ENCODE measurements at regions not wholly inside any gene's neighbourhood (a gene's known extent, or its start where the extent isn't known, plus 50 kb on each side); places are given as distances from the start of the nearest gene placed in this dataset.

DNA sequence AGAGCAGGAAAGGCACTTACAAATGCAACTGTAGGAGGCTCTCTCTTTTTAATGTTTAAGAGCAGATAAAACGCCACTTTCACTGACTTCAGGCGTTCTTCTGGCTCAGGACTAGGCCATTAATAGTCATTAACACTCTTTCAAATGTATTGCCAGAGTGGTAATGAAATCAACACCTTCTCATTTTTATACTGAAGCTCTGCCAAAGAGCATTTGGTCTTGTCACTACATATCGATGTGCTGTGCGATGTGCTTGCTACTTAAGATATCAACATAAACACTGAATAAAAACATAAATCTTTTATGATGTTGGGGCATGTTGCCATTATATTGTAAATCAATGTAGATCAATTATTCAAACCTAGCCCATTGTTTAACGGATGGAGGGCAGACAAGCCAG is 634.7 kb downstream of the ARL4A start:
- no peak for DNase-seq

DNA sequence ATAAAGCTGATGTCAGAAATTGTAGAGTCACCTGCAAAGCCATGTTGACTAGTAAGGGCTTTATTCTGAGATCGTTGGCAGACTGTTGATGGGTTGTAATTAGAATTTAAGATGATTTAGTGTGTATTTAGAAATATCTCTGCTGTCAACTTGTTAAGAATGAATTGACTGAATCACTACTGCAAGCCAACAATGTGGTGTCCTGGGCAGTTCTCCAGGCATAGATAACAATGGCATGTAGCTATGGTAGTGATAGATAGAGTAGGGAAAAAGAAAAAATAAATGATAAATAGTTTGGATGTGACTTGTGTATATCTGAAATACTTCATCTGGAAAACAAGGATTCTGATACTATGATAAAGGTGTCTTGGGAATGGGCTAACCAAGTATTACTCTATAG is 640.2 kb downstream of the ARL4A start:
- DNase-seq = no peak

DNA sequence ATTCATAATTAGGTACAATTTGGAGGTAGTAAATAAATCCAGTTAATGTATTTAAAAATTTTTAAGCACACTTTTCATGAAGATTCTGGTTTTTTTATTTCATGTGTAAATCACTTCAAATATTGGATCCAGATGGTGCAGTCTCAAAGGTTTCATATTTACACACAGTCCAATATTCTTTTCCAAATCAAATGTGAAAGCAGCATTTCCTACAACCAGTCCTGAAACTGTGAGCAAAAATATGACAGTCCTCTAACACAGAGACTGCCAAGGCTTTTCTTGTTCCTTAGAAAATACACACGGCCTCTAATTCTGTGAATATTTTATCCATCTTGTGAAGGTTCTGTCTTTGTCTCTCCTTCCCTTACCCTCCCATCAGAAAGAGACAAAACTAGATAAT is 645.9 kb downstream of the ARL4A start:
- DNase-seq = peak; percentile 15

DNA sequence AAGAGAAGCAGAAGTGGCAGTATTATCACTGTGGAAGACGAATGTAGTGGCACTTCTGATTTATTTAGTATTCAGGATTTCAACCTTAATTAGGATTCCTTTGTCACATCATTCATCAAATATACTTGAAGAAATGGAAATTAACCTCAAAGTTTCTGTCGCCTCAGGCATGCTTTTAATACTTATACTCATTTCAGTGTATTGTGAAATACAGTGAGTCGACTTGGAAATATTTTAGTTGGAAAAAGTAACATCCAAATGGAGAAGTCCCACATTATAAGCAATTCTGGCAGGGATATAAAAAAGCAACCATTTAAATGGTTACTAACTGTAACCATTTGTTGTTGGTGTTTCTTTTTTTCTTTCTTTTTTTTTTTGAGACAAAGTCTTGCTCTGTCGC is 648.8 kb downstream of the ARL4A start:
- no peak for DNase-seq

DNA sequence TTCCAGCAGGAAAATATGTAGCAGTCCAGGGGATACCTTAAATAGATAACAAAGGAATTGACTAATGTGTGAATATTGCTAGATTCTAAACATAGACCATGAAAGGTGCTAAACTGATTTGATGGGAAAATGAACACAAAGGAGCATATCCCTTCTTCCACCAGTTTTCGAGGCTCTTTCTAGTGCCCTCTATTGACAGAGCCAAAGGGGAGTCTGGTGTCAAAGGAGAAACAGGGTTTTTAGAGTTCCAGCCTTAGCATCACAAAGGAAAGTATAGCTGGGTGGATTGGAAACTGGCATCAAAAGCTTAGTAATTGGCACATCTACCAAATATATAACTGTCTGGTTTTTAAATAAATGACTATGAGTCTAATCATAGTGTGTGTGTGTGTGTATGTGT is 636.8 kb downstream of the ETV1 start:
- no peak for DNase-seq

DNA sequence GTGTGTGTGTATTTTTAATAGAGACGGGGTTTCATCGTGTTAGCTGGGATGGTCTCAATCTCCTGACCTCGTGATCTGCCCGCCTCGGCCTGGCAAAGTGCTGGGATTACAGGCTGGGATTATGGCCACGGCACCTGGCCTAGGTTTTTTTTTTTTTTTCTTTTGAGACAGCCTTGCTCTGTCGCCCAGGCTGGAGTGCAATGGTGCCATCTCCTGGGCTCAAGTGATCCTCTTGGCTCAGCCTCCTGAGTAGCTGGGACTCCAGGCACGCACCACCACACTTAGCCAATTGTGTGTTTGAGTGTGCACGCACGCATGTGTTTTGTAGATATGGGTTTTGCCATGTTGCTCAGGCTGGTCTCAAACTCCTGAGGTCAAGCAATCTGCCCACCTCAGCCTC is 629.8 kb downstream of the ETV1 start:
- DNase-seq = no peak

DNA sequence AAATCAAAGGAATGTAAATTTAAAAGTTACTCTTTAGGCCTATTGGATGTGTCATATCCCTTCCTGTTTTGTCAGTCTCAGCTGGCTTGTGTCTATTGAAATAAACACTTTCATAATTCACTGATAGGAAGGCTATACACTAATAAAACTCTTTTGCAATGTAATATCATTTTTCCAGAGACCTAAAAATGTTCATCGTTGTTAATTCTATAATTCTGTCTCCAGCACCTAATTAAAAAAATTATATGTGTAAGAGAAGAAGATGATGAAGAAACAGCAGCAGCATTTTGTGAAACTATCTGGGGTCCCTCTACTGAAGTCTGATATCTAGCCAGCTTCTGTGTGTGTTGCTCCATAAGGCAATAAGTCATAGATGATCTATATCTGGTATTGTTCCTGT is 602.7 kb downstream of the ETV1 start:
- DNase-seq = no peak

DNA sequence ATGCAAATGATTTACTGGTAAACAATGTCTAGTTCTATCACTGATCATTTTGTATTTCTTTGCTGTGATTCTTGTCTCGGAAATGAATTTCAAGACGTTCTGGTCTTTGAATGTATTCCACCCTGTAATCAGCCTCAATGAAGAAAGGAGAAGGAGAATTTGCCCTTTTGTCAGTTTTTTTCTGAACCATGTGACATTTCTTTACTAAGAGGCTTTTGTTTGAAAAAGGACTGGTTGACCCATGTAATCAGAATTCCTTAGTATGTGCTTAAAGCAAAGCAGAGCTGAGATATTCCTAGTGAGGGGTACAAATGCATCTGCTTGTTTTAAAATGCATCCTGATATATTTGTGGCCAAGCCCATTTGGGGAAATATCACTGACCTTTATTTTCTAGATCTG is 581.6 kb downstream of the ETV1 start:
- no peak for DNase-seq

DNA sequence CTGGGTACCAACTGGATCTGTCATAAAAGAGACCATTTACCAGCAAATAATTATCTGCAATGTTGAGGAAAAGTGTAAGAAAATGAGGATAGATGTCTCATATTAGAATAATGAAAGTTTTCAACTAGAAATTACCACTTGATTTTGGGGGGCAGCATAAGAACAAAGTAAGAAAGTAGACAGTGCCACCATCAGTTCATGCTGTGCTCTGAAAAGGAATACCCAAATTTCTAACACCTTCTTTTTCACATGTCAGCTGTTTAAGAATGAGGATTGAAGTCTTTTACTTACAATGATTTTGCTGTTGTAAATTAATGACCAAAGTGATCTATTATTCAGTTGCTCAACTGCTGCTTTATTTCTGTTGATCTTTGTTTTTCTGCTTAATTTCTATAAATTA is 578.3 kb downstream of the ETV1 start:
- DNase-seq = no peak

DNA sequence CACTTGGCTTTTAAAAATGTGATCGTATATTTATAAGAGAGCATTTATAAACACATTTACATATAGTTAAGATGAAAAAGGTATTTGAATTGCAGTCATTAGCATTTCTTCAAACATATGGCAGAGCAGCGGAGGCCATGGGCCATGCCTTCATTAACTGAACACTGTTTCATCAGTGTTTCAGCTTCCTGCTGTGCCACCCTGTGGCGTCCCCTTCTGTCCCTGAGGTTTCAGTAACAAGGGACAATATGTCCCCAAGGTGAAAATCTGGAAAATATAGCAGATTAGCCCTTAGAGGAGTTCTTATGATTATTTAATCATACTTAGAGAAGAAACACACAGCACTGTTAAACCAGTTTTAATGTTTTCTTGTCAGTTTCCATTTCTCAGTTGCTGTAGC is 577.8 kb downstream of the ETV1 start:
- no peak for DNase-seq

DNA sequence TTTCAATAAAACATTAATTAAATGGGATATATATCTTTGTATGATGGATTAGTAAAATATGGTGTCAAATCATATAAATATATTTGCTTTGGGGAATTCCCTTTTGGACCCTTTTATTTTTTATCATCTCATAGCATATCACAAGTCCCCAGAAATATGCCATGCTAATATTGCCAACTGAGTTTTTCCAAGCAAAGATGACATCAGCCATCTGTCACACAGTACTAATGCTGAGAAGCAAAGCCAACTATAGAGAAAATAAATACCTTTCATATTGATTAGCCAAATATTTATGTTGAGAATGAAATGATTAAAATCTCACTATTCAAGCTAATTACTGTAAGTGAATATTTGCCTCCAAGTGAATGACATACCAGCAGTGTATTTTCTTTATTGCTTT is 575.3 kb downstream of the ETV1 start:
- DNase-seq = no peak

DNA sequence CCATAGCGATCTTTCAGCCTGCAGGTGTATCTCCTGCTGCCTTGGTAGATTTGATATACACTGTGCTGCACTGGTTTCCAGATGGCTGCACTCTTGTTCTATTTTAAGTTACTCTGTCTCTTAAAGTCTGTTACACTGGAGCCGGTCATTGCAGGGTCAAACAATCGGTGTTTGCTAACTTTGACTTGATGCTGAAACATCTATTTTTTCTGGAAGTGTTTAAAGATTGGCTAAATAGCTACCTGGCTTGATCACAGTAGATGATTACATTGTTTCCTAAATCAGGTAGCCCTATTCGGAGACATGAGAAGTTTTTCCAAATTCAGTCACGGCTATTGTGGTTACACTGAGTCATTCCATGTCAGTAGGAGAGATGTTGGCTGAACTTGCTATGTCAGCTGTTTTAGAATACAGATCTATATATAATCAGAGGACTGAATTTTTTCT is 574.8 kb downstream of the ETV1 start:
- DNase-seq = no peak

DNA sequence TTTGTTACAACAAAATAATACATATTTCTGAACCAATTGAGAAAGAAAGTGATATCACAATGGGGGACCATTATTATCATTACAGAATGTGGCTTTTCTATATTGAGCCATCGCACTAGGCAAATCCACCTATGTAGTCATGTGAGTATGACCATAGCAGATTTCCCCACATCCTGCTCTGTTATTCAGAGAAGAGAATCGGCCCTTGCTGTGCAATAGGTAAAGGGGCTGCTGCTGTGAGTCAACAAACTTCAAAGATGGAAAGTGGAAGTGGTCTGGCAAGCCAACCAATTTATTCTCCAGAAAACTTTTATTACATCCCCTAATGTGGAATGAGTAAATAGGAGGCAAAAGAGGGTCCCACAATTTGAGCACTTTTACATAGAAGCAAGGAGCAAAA is 573.4 kb downstream of the ETV1 start:
- no peak for DNase-seq

DNA sequence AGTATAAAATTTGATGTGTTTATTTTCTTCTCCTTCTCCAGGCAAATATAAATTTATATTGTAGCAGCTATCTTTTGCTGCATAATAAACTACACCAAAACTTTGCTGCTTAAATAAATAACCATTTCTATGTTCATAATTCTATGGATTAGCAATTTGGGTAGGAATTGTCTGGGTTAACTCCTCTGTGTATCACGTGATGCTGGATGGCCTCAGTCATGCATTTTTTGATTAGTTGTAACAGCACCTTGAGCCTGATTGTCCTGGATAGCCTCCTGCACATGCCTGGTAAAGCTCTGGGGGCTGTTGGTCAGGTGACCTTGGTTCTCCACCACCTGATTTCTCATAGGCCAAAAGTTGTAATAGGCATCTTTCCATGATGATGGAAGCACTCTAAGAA is 572.9 kb downstream of the ETV1 start:
- DNase-seq = no peak

DNA sequence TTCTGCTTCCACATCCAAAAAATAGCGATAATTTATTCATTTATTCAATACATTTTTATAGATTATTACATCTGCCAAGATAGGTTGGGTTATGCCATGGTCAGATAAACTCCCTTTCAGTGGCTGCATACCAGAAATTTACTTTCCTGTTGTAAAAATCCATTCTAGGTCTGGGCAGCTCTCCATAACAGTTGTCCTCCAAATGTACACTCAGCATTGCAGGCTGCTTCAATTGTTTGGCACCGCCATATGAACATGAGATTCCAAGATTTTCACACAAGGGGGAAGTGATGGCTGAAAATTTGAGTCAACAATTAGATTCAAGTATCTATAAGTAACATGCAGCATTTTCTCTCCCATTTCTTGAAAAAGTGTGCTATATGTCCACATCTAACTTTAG is 568.7 kb downstream of the ETV1 start:
- no peak for DNase-seq

DNA sequence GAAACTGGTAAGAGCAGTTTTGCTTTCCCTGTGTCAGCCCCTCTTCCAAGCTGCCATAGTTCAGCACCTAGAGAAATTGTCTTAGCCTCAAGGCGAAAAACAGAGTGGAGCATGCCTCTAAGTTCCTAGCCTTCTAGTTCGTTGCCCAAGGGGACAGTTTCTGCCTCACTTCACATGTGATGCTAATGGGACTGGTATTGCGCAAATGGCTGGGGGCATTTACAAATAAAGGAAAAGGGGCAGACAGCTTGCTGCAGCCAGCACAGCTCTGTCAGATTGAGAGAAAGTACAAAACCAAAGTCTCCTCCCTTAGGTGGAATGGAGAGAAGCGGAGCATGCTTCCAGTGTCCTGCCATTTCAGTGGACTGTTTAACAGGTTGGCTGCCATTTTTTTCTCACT is 567.7 kb downstream of the ETV1 start:
- DNase-seq = no peak

DNA sequence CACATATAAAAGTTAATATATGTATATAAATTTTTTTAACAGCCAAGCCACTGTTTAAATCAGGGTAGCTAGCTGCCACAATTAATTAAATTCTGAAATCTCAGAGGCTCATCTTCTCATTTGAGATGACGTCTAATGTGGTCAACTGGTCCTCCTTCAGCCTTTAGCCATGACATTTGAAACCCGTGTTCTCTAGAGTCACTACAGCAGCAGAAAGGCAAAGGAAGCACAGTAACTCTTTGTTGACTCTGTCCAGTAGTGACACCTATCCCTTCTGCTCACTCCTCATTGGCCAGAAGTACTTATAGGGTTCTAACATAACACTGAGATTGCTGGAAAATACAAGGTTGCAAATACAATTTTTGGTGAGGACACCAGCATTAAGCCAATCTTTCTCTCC is 555.5 kb downstream of the ETV1 start:
- no peak for DNase-seq

DNA sequence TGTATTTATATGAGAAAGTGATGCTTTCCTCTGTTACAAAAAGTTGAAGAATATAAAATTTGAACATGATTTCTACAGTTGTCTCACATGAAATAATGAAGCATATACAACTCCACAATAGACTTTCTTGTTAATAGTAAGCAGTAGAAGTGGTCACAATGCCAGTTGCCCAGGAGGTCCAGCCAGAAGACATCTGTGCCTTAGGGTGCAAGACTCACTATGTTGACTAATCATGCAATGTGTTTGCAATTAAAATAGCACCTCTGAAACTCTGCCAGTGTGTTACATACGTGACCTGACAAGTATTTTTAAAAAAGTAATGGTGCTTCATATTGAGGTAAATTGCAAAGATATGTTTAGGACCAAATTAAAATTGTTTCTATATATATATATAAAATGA is 547.2 kb downstream of the ETV1 start:
- no peak for DNase-seq

DNA sequence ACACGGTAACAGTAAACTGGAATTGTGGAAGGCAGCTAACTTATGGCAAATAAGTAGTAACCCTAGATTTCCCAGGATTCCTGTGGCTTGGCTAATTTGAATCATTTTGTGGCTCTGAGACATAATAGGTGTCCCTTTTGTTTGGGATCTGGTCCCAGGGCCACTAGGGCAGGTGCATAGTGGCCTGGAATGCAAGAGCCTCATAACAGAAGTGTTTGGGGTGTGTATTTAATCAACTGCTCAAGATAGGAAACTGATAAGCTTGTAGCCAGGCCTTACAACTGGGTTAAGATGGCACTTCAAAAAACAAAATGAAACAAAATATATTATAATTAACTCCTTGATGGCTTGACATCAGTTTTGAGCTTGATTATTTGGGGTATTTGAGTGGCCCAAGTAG is 541.8 kb downstream of the ETV1 start:
- DNase-seq = no peak

DNA sequence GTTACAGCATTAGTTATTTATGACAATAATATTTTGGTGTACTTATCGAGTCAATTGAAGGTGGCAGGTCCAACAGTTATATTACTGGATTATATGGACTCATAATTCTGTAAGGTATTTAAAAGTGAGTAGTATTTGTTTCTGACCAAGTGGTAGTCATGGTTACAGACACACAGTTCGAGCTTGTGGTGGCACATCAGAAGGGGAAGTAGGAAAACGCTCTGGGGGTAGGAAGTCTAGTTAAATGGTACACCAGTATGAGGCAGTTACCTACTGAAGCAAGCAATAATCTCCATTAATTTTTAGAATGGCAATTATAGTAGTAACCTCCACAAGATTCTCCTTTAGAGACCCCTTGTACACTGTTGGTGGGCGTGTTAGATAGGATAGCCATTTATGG is 541.2 kb downstream of the ETV1 start:
- no peak for DNase-seq

DNA sequence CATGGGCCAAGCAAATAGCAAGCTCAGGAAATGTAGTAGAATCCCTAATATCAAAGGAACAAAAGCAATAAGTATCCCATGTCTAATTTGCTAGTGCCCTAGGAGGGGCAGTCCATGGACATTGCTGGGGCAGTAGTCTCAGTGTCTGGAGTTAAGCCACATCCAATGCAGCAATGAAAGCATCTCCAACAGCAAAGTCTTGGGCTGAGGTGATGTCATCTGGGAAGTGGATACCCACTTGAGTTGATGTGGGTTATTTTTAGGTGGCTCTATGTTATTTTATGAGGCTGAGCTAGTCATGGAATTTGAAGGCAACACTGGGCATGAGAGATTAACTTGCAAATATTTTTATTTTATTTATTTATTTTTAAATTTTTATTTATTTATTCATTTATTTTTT is 540.0 kb downstream of the ETV1 start:
- no peak for DNase-seq

DNA sequence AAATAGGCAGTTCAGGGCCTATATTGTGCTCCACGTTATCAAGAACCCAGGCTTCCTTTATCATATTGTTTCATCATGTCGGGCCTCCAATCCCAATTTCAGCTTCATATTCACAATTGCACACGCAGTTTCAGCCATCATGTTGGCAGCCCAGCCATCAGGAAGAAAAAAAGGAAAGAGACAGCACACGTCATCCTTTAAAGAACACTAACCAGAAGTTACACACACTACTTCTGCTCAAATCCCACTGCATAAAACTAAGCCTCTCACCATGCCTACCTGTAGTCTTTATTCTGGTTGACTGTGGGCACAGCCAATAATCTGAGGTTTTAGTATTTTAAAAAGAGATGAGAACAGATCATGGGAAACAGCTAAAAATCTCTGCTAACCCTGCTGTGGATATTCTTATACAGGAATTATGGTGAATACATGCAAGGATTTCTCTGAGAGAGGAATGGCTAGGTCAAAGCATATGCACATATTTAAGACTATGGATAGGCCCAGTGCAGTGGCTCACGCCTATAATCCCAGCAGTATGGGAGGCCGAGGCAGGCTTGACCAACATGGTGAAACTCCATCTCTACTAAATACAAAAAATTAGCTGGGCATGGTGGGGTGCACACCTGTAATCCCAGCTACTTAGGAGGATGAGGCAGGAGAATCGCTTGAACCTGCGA is 534.4 kb downstream of the ETV1 start:
- no peak for DNase-seq

DNA sequence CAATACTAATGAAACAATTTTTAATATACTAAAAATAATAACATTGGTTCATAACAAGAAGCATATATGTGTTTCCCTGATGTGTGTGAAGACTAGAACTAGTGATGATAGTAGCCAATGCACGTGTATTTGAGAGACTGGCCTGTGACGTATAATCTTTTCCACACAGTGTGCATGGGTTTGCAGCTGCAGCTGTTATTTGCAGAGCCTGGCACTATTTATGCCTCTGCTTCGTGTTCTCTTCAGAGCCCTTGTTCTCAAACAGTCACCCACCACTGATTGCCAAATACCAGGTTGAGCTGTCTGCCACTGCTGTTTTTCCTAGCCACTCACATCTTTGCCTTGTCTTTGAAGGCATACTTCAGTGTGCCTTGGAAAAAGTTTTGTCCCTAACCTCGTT is 531.7 kb downstream of the ETV1 start:
- DNase-seq = no peak

DNA sequence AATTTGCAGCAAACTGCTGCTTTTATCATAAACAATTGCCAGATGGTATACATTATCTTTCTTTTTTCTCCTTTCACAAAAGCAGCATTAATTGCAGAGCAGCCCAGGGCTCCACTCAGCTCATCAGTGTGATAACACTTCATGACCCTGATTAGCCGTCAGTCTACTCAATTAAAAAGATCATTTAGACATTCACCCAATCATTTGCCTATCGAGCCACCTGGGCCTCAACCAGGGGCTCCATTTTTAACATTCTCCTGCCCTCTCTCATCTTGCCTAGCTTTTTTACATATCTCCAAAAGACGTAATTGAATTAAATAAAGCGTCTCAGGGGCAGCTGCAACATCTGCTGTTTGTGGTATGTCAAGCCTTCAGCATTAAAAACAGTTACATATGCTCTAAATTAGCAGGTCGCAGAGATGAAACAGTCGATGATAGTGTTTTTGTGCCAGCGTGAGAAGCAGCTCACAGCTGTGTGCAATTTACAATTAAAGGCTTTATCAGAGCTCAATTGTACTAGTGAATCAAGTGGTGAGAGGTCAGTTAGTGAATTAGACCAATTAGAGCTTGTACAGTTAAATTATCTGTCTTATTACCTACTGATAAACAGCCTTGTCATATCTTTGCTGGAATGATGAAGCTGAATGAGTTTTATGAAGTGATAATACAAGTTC is 522.5 kb downstream of the ETV1 start:
- DNase-seq = no peak

DNA sequence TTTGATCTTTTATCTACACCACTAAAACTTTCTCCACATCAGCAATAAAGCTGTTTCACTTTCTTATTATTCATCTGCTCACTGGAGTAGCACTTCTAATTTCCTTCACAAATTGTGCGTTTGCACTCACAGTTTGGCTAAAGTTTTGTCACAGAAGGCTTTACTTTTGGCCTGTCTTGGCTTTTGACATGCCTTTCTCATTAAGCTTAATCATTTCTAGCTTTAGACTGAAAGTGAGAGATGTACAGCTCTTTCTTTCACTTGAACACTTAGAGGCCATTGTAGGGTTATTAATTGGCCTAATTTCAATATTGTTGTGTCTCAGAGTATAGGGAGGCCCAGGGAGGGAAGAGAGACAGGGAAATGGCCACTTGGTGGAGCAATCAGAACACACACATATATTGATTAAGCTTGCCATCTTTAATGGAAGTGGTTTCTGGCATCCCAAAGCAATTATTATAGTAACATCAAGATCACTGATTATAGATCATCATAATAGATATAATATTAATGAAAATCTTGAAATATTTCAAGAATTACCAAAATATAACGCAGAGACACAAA is 512.5 kb downstream of the ETV1 start:
- DNase-seq = no peak

Data from hindlimb muscle (tissue), 1 donor.